ENCODE measurements at regions not wholly inside any gene's neighbourhood (a gene's known extent, or its start where the extent isn't known, plus 50 kb on each side); places are given as distances from the start of the nearest gene placed in this dataset.

DNA sequence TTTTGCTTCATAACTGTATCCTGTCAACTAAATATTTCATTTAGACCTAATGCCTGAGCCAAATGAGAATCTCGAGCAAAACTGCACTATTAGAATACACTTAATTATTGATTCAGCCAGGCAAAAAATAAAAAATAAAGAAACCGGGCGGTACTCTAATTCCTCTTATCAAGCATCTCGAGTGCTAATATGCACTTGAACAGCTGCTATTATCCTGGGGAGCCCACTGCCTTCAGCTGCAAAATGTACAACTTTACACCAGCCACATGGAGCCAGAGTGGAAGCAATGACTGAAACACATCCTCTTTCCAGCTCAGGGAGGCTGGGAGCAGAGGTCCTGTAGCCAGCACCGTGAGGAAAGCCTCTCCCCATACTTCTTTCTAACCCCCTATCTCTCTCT is 390.0 kb upstream of the CADM1 start:
- TF ChIP-seq, protein P1, sequence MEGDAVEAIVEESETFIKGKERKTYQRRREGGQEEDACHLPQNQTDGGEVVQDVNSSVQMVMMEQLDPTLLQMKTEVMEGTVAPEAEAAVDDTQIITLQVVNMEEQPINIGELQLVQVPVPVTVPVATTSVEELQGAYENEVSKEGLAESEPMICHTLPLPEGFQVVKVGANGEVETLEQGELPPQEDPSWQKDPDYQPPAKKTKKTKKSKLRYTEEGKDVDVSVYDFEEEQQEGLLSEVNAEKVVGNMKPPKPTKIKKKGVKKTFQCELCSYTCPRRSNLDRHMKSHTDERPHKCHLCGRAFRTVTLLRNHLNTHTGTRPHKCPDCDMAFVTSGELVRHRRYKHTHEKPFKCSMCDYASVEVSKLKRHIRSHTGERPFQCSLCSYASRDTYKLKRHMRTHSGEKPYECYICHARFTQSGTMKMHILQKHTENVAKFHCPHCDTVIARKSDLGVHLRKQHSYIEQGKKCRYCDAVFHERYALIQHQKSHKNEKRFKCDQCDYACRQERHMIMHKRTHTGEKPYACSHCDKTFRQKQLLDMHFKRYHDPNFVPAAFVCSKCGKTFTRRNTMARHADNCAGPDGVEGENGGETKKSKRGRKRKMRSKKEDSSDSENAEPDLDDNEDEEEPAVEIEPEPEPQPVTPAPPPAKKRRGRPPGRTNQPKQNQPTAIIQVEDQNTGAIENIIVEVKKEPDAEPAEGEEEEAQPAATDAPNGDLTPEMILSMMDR (IDR thresholded peaks at IDR 0.05), result no peak
- TF ChIP-seq ZFX (IDR thresholded peaks at IDR 0.05; ENCODE audit: borderline replicate concordance), result no peak

All from 22Rv1 (cell line).